ENCODE measurements at regions not wholly inside any gene's neighbourhood (a gene's known extent, or its start where the extent isn't known, plus 50 kb on each side); places are given as distances from the start of the nearest gene placed in this dataset.

DNA sequence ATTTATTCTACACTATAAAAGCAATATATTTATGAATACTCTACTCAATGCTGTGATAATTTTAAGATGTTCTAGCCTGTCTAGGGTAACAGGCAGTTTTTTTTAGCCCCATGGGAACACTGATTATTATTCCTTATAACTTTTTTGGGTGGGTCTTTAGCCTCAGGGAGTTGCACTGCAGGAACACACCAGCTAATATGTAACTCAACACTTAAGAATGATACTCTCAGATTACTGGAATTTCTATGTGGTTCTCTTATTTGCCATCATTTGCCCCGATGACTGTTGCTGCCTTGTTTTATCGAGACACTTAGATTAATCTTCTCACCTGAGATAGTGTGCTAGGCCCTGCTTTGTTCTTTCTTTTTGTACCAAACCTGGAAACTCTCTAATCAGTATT, 396.9 kb upstream of the SLITRK1 start:
- TF ChIP-seq, protein P1, sequence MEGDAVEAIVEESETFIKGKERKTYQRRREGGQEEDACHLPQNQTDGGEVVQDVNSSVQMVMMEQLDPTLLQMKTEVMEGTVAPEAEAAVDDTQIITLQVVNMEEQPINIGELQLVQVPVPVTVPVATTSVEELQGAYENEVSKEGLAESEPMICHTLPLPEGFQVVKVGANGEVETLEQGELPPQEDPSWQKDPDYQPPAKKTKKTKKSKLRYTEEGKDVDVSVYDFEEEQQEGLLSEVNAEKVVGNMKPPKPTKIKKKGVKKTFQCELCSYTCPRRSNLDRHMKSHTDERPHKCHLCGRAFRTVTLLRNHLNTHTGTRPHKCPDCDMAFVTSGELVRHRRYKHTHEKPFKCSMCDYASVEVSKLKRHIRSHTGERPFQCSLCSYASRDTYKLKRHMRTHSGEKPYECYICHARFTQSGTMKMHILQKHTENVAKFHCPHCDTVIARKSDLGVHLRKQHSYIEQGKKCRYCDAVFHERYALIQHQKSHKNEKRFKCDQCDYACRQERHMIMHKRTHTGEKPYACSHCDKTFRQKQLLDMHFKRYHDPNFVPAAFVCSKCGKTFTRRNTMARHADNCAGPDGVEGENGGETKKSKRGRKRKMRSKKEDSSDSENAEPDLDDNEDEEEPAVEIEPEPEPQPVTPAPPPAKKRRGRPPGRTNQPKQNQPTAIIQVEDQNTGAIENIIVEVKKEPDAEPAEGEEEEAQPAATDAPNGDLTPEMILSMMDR (conservative IDR thresholded peaks at IDR 0.05; ENCODE audit: low read depth, low read length): no peak
- no peak for TF ChIP-seq POLR2A (IDR thresholded peaks at IDR 0.05; ENCODE audit: low read depth, low read length)
- no peak for TF ChIP-seq RCOR1 (IDR thresholded peaks at IDR 0.05; ENCODE audit: insufficient replicate concordance, low read length)
- no peak for TF ChIP-seq CHD1 (IDR thresholded peaks at IDR 0.05; ENCODE audit: low read depth, low read length)
- TF ChIP-seq MAFK (IDR thresholded peaks at IDR 0.05; ENCODE audit: low read depth, low read length): no peak
- no peak for TF ChIP-seq RFX5 (IDR thresholded peaks at IDR 0.05; ENCODE audit: low read depth, low read length)
- TF ChIP-seq SMC3 (IDR thresholded peaks at IDR 0.05; ENCODE audit: low read depth, low read length): no peak
- no peak for TF ChIP-seq RAD21 (IDR thresholded peaks at IDR 0.05; ENCODE audit: low read length)

Measured in IMR-90 (cell line).